NB4 (cell line): ENCODE measurements at regions not wholly inside any gene's neighbourhood (a gene's known extent, or its start where the extent isn't known, plus 50 kb on each side); places are given as distances from the start of the nearest gene placed in this dataset.
"Not testable (repeated sequence)": the region's sequence is repeated elsewhere in the genome, so short reads cannot be mapped to it uniquely, and the experiment has no call there.

Experiments used
- DNase-seq: peaks from one replicate; pipeline ENCODE4 v3.0.0; 2010; ENCODE audit warnings: low read depth
- H3K4me3 ChIP-seq: one replicate; pipeline ENCODE4 v1.5.1; 2011; ENCODE audit warnings: mild to moderate bottlenecking, low read depth, low read length, moderate library complexity
- MYC ChIP-seq: IDR thresholded peaks from 2 replicates; pipeline ENCODE4 v1.6.1; 2011; ENCODE audit warnings: low read depth, low read length
- POLR2A ChIP-seq: IDR thresholded peaks from 2 replicates; pipeline ENCODE4 v1.6.1; 2011; ENCODE audit warnings: mild to moderate bottlenecking; ENCODE audit not compliant: insufficient read length; ENCODE audit errors: extremely low read depth
- TF ChIP-seq, protein P1 (sequence below): IDR thresholded peaks from one replicate; pipeline ENCODE4 v1.5.1; 2012; ENCODE audit warnings: low read depth, low read length
- TF ChIP-seq, protein P2 (sequence below): IDR thresholded peaks from 2 replicates; pipeline ENCODE4 v1.6.1; 2011; ENCODE audit warnings: low read depth, low read length

DNA sequence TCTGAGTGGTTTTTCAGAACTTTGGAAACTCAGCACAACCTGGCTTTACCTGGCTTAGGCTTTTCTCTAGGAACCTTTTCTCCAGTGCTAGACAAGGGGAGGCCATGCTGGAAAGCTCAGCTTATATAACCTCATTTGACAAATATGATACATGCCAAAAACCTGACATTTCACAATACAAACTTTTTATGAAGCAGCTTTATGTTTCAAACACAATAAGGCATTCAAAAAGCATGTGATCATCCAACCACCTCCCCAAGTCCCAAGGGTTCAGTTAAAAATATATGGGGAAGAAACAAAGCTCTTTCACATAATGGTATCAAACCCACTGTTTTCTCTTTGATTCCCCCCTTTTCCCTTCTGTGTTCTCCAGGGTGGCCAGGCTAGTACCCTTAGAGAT, 63.7 kb downstream of the ZC3H11B start:
- DNase-seq = no peak
- TF ChIP-seq, protein P1, sequence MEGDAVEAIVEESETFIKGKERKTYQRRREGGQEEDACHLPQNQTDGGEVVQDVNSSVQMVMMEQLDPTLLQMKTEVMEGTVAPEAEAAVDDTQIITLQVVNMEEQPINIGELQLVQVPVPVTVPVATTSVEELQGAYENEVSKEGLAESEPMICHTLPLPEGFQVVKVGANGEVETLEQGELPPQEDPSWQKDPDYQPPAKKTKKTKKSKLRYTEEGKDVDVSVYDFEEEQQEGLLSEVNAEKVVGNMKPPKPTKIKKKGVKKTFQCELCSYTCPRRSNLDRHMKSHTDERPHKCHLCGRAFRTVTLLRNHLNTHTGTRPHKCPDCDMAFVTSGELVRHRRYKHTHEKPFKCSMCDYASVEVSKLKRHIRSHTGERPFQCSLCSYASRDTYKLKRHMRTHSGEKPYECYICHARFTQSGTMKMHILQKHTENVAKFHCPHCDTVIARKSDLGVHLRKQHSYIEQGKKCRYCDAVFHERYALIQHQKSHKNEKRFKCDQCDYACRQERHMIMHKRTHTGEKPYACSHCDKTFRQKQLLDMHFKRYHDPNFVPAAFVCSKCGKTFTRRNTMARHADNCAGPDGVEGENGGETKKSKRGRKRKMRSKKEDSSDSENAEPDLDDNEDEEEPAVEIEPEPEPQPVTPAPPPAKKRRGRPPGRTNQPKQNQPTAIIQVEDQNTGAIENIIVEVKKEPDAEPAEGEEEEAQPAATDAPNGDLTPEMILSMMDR = no peak
- TF ChIP-seq POLR2A (no peak), MYC (no peak)
- TF ChIP-seq, protein P2, sequence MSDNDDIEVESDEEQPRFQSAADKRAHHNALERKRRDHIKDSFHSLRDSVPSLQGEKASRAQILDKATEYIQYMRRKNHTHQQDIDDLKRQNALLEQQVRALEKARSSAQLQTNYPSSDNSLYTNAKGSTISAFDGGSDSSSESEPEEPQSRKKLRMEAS = no peak
- H3K4me3 ChIP-seq = no peak overlapping the region

DNA sequence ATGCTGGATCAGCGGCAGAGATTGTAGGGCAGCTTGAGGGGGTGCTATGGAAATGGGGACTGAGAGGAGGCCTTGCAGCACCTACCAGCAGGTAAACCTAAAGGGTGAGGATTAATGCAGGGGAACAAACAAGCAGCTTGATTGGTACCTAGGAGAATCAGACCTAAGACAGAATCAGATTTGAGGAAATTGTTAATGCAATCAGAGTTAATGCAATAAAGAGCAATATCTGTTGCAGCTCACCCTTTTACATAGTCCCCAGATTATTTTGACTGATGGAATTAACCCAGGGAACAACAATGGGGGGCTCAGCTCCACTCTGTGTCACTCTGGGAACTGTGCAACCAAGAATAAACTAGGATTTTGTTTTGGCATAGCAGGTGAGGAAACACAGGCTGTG, 64.5 kb downstream of the ZC3H11B start:
- no peak overlapping the region for H3K4me3 ChIP-seq
- TF ChIP-seq, protein P1 = no peak
- TF ChIP-seq MYC (no peak), POLR2A (no peak)
- TF ChIP-seq, protein P2 = no peak
- DNase-seq = no peak

DNA sequence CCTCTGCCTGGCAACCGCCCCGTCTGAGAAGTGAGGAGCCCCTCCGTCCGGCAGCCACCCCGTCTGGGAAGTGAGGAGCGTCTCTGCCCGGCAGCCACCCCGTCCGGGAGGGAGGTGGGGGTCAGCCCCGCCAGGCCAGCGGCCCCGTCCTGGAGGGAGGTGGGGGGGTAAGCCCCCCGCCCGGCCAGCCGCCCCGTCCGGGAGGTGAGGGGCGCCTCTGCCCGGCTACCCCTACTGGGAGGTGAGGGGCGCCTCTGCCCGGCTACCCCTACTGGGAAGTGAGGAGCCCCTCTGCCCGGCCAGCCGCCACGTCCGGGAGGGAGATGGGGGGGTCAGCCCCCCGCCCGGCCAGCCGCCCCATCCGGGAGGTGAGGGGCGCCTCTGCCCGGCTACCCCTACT, 67.1 kb downstream of the ZC3H11B start:
- DNase-seq, H3K4me3 ChIP-seq: not testable (repeated sequence)

DNA sequence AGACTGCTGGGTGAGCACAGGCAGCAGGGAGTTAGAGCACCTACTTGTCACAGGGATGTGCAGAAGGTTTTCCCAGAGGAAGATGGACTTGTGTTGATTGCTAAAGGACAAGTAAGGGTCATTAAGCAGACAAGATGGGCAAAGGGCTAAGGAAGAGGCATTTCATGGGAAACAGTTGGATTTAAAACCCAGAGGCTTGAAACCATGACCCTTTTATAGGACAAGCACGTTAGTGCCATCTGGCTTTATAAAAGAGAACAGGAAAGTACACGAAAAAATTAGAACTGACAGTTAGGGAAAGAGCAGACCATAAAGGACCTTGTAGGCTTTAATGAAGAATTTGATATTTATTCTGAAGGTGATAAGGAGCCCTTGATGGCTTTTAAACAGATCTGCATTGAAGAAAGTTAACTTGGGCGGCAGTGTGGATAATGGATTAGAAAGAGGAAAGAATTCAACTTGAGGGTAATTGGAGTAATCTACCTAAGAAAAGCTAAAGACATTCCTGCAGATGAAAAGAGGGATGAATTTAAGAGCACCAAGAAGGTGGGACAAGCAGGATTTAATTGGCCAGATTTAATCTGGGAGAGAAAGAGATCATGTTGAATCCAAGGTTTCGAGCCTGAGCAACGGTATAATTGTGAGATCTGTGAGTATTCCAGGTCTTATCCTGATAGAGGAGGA, 68.6 kb downstream of the ZC3H11B start:
- TF ChIP-seq MYC (no peak), POLR2A (no peak)
- TF ChIP-seq, protein P2 = no peak
- TF ChIP-seq, protein P1 = no peak
- no peak for DNase-seq
- no peak overlapping the region for H3K4me3 ChIP-seq

DNA sequence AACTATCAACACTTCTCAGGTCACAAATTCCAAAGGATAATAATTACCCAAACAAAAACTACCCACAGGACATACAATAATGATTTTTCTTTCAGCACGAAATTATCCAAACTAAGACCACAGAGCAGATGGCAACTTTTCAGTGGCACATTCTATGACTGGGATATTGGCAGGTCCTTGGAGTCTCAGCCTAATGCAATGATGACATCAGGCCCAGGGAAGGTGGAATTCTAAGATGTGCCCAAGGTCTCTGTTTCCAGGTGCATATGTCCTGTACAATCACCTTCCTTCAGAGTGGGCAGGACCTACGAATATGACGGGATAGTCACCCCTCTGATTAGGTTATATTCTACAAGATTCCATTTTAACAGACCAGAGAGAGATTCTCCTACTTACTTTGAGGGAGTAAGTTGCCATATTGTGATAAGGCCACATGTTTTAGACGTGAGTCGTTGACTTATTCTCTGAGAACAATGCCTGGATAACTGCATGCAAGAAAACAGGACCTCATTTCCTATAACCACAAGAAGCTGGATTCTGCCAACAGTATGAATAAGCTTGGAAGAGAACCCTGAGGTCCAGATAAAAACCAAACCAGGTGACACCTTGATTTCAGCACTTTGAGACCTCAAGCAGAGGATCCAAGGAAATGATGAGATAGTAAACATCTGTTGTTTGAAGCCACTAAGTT, 69.9 kb downstream of the ZC3H11B start:
- TF ChIP-seq, protein P2 = no peak
- TF ChIP-seq POLR2A (no peak), MYC (no peak)
- TF ChIP-seq, protein P1 = no peak
- DNase-seq = no peak
- no peak overlapping the region for H3K4me3 ChIP-seq

DNA sequence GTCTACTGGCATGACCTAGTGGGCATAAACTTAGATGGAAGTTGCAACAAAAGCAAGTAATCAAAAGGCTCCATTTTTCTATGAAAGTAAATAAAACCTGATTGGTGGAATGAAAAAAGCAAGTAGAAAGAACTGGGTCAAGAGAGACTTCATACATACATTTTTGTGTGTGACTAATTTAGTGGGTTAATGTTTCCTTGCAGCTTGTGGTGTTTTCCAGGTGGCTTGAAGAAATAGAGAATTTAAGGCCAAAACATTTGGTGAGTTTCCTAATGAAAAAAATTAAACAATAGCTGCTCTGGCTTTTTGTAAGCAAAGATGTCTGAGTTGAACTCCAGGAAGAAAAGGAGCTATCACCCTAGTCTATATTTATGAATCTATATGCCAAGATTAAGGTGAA, 71.0 kb downstream of the ZC3H11B start:
- H3K4me3 ChIP-seq = no peak overlapping the region
- TF ChIP-seq POLR2A (no peak), MYC (no peak)
- TF ChIP-seq, protein P2 = no peak
- TF ChIP-seq, protein P1 = no peak
- DNase-seq = no peak
